Vagina (tissue), 2 donors: ENCODE measurements at regions not wholly inside any gene's neighbourhood (a gene's known extent, or its start where the extent isn't known, plus 50 kb on each side); places are given as distances from the start of the nearest gene placed in this dataset.

Experiments
- CTCF ChIP-seq, 3 experiments: fragments of 450-650 bp in 2 of 3; fragments of 200-600 bp in 1 of 3; sonication (generic) in 1 of 3; IDR thresholded peaks; one replicate each; pipeline ENCODE4 v1.5.1; 2017 to 2019; ENCODE audit warnings: antibody characterized with exemption in 3 of 3, mild to moderate bottlenecking in 2 of 3, moderate library complexity in 2 of 3
- POLR2A ChIP-seq, 2 donors: fragments of 450-650 bp; IDR thresholded peaks; one replicate each; pipeline ENCODE4 v1.6.1; 2017; ENCODE audit warnings: antibody characterized with exemption in 2 of 2, mild to moderate bottlenecking in 2 of 2, moderate library complexity in 2 of 2

- TF ChIP-seq CTCF (IDR thresholded peaks at IDR 0.05), result no peak
- no peak for TF ChIP-seq POLR2A (IDR thresholded peaks at IDR 0.05)
These were observed 578.7 kb upstream of the PABPC4L start for GRCh38 chr4:134780244-134780643.
